ENCODE measurements at regions not wholly inside any gene's neighbourhood (a gene's known extent, or its start where the extent isn't known, plus 50 kb on each side); places are given as distances from the start of the nearest gene placed in this dataset.

GRCh38 chr2:64317707-64318475 is 136.1 kb upstream of the LGALSL start:
- no peak for TF ChIP-seq CTCF (optimal IDR thresholded peaks at IDR 0.05 in 1 of 3, IDR thresholded peaks at IDR 0.05 in 1 of 3, conservative IDR thresholded peaks at IDR 0.05 in 1 of 3; ENCODE audit: extremely low read depth in 1 of 3, insufficient read depth in 2 of 3, low read length in 3 of 3)
- TF ChIP-seq EZH2 (IDR thresholded peaks at IDR 0.05; ENCODE audit: low read length), result no peak
